HepG2 (cell line): ENCODE measurements at regions not wholly inside any gene's neighbourhood (a gene's known extent, or its start where the extent isn't known, plus 50 kb on each side); places are given as distances from the start of the nearest gene placed in this dataset.

Source experiments
- ARID3A ChIP-seq: IDR thresholded peaks from 2 replicates; pipeline ENCODE4 v1.6.1; 2012; ENCODE audit warnings: low read depth, low read length, improper control_type of control experiment
- ATF3 ChIP-seq: sonication (generic); formaldehyde crosslinking; IDR thresholded peaks from 2 replicates; pipeline ENCODE4 v1.4.0; 2020; ENCODE audit warnings: missing genetic modification reagents
- CEBPB ChIP-seq: IDR thresholded peaks from 2 replicates; pipeline ENCODE4 v1.6.1; 2011; ENCODE audit warnings: low read depth, low read length, improper control_type of control experiment, borderline replicate concordance
- CHD4 ChIP-seq: fragments of 200-600 bp; sonication (generic); IDR thresholded peaks from 2 replicates; pipeline ENCODE4 v1.7.0; 2017; ENCODE audit warnings: mild to moderate bottlenecking, low read length, borderline replicate concordance
- CTCF ChIP-seq: sonication (generic); formaldehyde crosslinking; IDR thresholded peaks from 2 replicates; pipeline ENCODE4 v1.5.0; 2020; ENCODE audit warnings: mild to moderate bottlenecking, missing genetic modification reagents, moderate library complexity
- PHB2 ChIP-seq: fragments of 450-650 bp; IDR thresholded peaks from 2 replicates; pipeline ENCODE4 v1.6.1; 2018; ENCODE audit not compliant: partially characterized antibody
- PRDM15 ChIP-seq: sonication (generic); formaldehyde crosslinking; IDR thresholded peaks from 2 replicates; pipeline ENCODE4 v1.4.0; 2020; ENCODE audit warnings: missing genetic modification reagents
- RFX5 ChIP-seq: IDR thresholded peaks from 2 replicates; pipeline ENCODE4 v1.6.1; 2011; ENCODE audit warnings: low read depth, low read length, improper control_type of control experiment
- ZNF501 ChIP-seq: sonication (generic); formaldehyde crosslinking; IDR thresholded peaks from 2 replicates; pipeline ENCODE4 v1.5.1; 2020; ENCODE audit warnings: mild to moderate bottlenecking, moderate library complexity, missing genetic modification reagents
- ZSCAN20 ChIP-seq: sonication (generic); formaldehyde crosslinking; IDR thresholded peaks from 2 replicates; pipeline ENCODE4 v1.4.0; 2020; ENCODE audit warnings: missing genetic modification reagents, mild to moderate bottlenecking, borderline replicate concordance

- TF ChIP-seq CEBPB (no peak), ARID3A (no peak), ZNF501 (CRISPR knock-in tag) (no peak), PHB2 (no peak), PRDM15 (CRISPR knock-in tag) (no peak), RFX5 (no peak), CHD4 (no peak), ATF3 (no peak), CTCF (no peak), ZSCAN20 (CRISPR knock-in tag) (no peak)
Observed at GRCh38 chr14:54211551-54212308, 185.1 kb upstream of the CDKN3 start.
